ENCODE measurements at regions not wholly inside any gene's neighbourhood (a gene's known extent, or its start where the extent isn't known, plus 50 kb on each side); places are given as distances from the start of the nearest gene placed in this dataset.

- TF ChIP-seq CTCF (IDR thresholded peaks at IDR 0.05): no peak
Measured at GRCh38 chr14:27367345-27367744, 769.5 kb upstream of the NOVA1 start.

- TF ChIP-seq CTCF (IDR thresholded peaks at IDR 0.05): no peak
Measured at GRCh38 chr14:27370074-27370473, 772.2 kb upstream of the NOVA1 start.

DNA sequence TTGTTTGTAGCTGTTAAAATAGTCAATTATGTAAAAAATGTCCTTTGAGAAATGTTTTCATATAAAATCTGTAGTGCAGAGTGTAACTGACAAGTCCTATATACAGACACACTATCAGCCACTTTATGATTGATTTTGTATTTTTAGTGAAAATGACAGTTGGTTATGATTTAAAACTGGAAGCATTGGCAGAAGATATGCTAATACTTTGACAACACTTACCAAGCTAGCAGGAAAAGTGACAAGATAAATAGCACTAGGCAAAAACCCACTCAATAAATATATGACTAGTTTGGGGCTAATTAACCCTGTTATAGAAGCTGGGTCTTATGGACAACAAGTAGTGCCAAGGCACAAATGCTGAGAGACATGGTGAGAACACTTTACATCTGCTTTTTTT, 772.9 kb upstream of the NOVA1 start:
- TF ChIP-seq CTCF (IDR thresholded peaks at IDR 0.05): no peak

GRCh38 chr14:27371209-27371608, 773.4 kb upstream of the NOVA1 start:
- TF ChIP-seq CTCF (IDR thresholded peaks at IDR 0.05): no peak

GRCh38 chr14:27371868-27372267, 774.0 kb upstream of the NOVA1 start:
- TF ChIP-seq CTCF (IDR thresholded peaks at IDR 0.05): no peak

GRCh38 chr14:27372771-27373170, 774.9 kb upstream of the NOVA1 start:
- TF ChIP-seq CTCF (IDR thresholded peaks at IDR 0.05): no peak

- TF ChIP-seq CTCF (IDR thresholded peaks at IDR 0.05): no peak
Measured at GRCh38 chr14:27384124-27384523, 786.3 kb upstream of the NOVA1 start.

DNA sequence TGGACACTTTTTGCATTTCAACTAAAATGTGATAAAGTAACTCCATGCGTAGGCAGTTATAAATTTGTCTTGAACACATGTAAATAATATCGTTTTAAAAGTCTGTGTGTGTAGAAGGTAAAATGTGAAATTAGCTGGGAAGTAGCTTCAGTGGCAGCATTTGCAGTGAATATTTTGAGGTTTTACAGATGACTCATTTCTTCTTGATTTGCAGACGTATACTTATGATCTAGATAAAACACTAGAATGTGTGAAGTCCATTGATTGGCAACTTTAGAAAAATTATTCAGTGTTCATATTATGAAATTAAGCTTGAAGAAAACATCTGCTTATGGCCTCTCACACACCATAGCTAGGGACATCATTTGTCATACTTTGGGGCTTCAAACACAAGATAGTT, 788.6 kb upstream of the NOVA1 start:
- TF ChIP-seq CTCF (IDR thresholded peaks at IDR 0.05): no peak

Measured in LNCAP (cell line).